NT2/D1 (cell line): ENCODE measurements at regions not wholly inside any gene's neighbourhood (a gene's known extent, or its start where the extent isn't known, plus 50 kb on each side); places are given as distances from the start of the nearest gene placed in this dataset.

Experiments used
- SUZ12 ChIP-seq: IDR thresholded peaks from 2 replicates; pipeline ENCODE4 v1.6.1; 2011; ENCODE audit not compliant: insufficient read length, insufficient read depth; ENCODE audit errors: extremely low read depth
- ZNF274 ChIP-seq: IDR thresholded peaks from 2 replicates; pipeline ENCODE4 v1.6.1; 2011; ENCODE audit warnings: mild to moderate bottlenecking, low read depth, low read length

DNA sequence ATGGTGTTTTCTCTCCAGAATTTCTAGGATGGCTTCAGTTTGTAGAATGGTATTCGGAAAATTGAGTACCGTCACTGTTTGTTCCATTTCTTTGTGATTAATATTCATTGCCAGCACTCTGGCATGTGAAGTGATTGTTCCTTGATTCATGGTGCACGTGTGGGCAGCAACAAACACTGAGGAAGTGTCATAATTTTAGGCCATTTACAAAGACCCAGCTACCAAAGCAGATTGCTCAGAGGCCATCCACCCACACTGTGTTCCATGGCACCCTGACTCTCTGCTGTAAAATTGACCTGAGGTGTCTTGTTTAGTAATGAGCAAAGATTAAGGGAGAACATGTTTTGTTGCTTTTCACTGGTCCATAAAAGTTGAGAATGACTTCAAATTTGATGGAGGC, 250.9 kb upstream of the FMN2 start:
- TF ChIP-seq SUZ12 (no peak), ZNF274 (no peak)
